GM19240 (cell line): ENCODE measurements at regions not wholly inside any gene's neighbourhood (a gene's known extent, or its start where the extent isn't known, plus 50 kb on each side); places are given as distances from the start of the nearest gene placed in this dataset.

Experiments
- DNase-seq: peaks from one replicate; pipeline ENCODE4 v3.0.0; 2011; ENCODE audit warnings: low spot score; ENCODE audit not compliant: insufficient read length

- DNase-seq = no peak
Observed at GRCh38 chr9:108160706-108161355, 671.3 kb upstream of the KLF4 start.

GRCh38 chr9:108160039-108160438, 670.5 kb upstream of the KLF4 start:
- no peak for DNase-seq

- DNase-seq = no peak
Observed at GRCh38 chr9:108158236-108158995, 668.8 kb upstream of the KLF4 start.

GRCh38 chr9:108156270-108156998, 666.9 kb upstream of the KLF4 start:
- no peak for DNase-seq

- DNase-seq = no peak
Observed at GRCh38 chr9:108153416-108153815, 663.8 kb upstream of the KLF4 start.

- no peak for DNase-seq
Observed at GRCh38 chr9:108150736-108151586, 661.4 kb upstream of the KLF4 start.

- no peak for DNase-seq
Observed at GRCh38 chr9:108149326-108149725, 659.8 kb upstream of the KLF4 start.

- no peak for DNase-seq
Observed at GRCh38 chr9:108142504-108143201, 653.1 kb upstream of the KLF4 start.

- no peak for DNase-seq
Observed at GRCh38 chr9:108142142-108142503, 652.6 kb upstream of the KLF4 start.

GRCh38 chr9:108139900-108140299, 650.3 kb upstream of the KLF4 start:
- no peak for DNase-seq

GRCh38 chr9:108138516-108138915, 648.9 kb upstream of the KLF4 start:
- DNase-seq = no peak

- no peak for DNase-seq
Observed at GRCh38 chr9:108136656-108137055, 647.1 kb upstream of the KLF4 start.

- no peak for DNase-seq
Observed at GRCh38 chr9:108134486-108135128, 645.0 kb upstream of the KLF4 start.

- DNase-seq = no peak
Observed at GRCh38 chr9:108133680-108134079, 644.1 kb upstream of the KLF4 start.

GRCh38 chr9:108133101-108133500, 643.5 kb upstream of the KLF4 start:
- DNase-seq = no peak

- DNase-seq = no peak
Observed at GRCh38 chr9:108130905-108131304, 641.3 kb upstream of the KLF4 start.

GRCh38 chr9:108125625-108126024, 636.1 kb upstream of the KLF4 start:
- no peak for DNase-seq

- no peak for DNase-seq
Observed at GRCh38 chr9:108119530-108120113, 630.1 kb upstream of the KLF4 start.

GRCh38 chr9:108117795-108118194, 628.2 kb upstream of the KLF4 start:
- DNase-seq = no peak

GRCh38 chr9:108117306-108117705, 627.7 kb upstream of the KLF4 start:
- no peak for DNase-seq
